KMS-11 (cell line): ENCODE measurements at regions not wholly inside any gene's neighbourhood (a gene's known extent, or its start where the extent isn't known, plus 50 kb on each side); places are given as distances from the start of the nearest gene placed in this dataset.

Source experiments
- H2AFZ ChIP-seq: fragments of 200-600 bp; sonication (generic); 2 replicates; pipeline ENCODE4 v1.6.1; 2016; ENCODE audit warnings: antibody characterized with exemption, mixed run types, low read depth
- H3K27ac ChIP-seq: fragments of 200-600 bp; sonication (generic); 2 replicates; pipeline ENCODE4 v1.6.1; 2016; ENCODE audit warnings: mild to moderate bottlenecking, mixed run types
- H3K27me3 ChIP-seq: fragments of 200-600 bp; sonication (generic); 2 replicates; pipeline ENCODE4 v1.6.1; 2017; ENCODE audit warnings: mild to moderate bottlenecking, low read depth, mixed run types, moderate library complexity; ENCODE audit not compliant: insufficient read depth
- H3K36me3 ChIP-seq: fragments of 200-600 bp; sonication (generic); 2 replicates; pipeline ENCODE4 v1.6.1; 2017; ENCODE audit warnings: mild to moderate bottlenecking, mixed run types; ENCODE audit not compliant: insufficient read depth
- H3K4me1 ChIP-seq: fragments of 200-600 bp; sonication (generic); 2 replicates; pipeline ENCODE4 v1.6.1; 2016; ENCODE audit warnings: mild to moderate bottlenecking, low read depth, mixed run types; ENCODE audit not compliant: poor library complexity, severe bottlenecking
- H3K4me2 ChIP-seq: fragments of 200-600 bp; sonication (generic); 2 replicates; pipeline ENCODE4 v1.7.0; 2016; ENCODE audit warnings: mild to moderate bottlenecking, mixed run types
- H3K4me3 ChIP-seq: fragments of 200-600 bp; sonication (generic); IDR thresholded peaks from 2 replicates; pipeline ENCODE4 v1.6.1; 2017; ENCODE audit warnings: low read depth, low read length, mixed read lengths; ENCODE audit not compliant: insufficient read depth
- H3K79me2 ChIP-seq: fragments of 200-600 bp; sonication (generic); 2 replicates; pipeline ENCODE4 v1.6.1; 2016; ENCODE audit warnings: low read depth, mixed run types; ENCODE audit not compliant: insufficient read depth
- H3K9ac ChIP-seq: fragments of 200-600 bp; sonication (generic); 2 replicates; pipeline ENCODE4 v1.6.1; 2016; ENCODE audit warnings: mild to moderate bottlenecking, mixed run types
- H4K20me1 ChIP-seq: fragments of 200-600 bp; sonication (generic); 2 replicates; pipeline ENCODE4 v1.6.1; 2016; ENCODE audit warnings: mild to moderate bottlenecking, mixed run types; ENCODE audit not compliant: insufficient read depth
- CTCF ChIP-seq: fragments of 200-600 bp; sonication (generic); conservative IDR thresholded peaks from 2 replicates; pipeline ENCODE4 v1.6.1; 2017; ENCODE audit warnings: low read depth, mild to moderate bottlenecking, antibody characterized with exemption, low read length, moderate library complexity, mixed read lengths

GRCh38 chr5:36457511-36458270 lies 148.7 kb upstream of the SLC1A3 start:
- no peak overlapping the region for H2AFZ ChIP-seq
- H3K36me3 ChIP-seq, result no peaks in the 10 kb centered on the region
- no peak overlapping the region for H3K4me2 ChIP-seq
- H3K27ac ChIP-seq, result no peak overlapping the region
- H3K79me2 ChIP-seq, result no peaks in the 10 kb centered on the region
- H3K27me3 ChIP-seq, result no peaks in the 10 kb centered on the region
- TF ChIP-seq CTCF, result no peak
- no peak overlapping the region for H3K4me3 ChIP-seq
- H3K9ac ChIP-seq, result no peak overlapping the region
- H4K20me1 ChIP-seq, result no peaks in the 10 kb centered on the region
- H3K4me1 ChIP-seq, result peaks cover 32% of the 10 kb centered on the region

GRCh38 chr5:36458746-36459145 lies 147.7 kb upstream of the SLC1A3 start:
- no peak overlapping the region for H3K4me2 ChIP-seq
- no peak overlapping the region for H3K27ac ChIP-seq
- H3K9ac ChIP-seq, result no peak overlapping the region
- no peak for TF ChIP-seq CTCF
- no peaks in the 10 kb centered on the region for H3K79me2 ChIP-seq
- H3K27me3 ChIP-seq, result no peaks in the 10 kb centered on the region
- no peaks in the 10 kb centered on the region for H3K36me3 ChIP-seq
- no peaks in the 10 kb centered on the region for H4K20me1 ChIP-seq
- no peak overlapping the region for H2AFZ ChIP-seq
- H3K4me3 ChIP-seq, result no peak overlapping the region
- peaks cover 38% of the 10 kb centered on the region for H3K4me1 ChIP-seq

GRCh38 chr5:36459176-36460135 lies 146.9 kb upstream of the SLC1A3 start:
- Histone ChIP-seq H3K79me2 (no peaks in the 10 kb centered on the region), H3K4me2 (peak overlapping the region; percentile 7; the same call in 1 of the 2 replicates)

More at GRCh38 chr5:36459176-36460135, 146.9 kb upstream of the SLC1A3 start:
- peak; percentile 41 for TF ChIP-seq CTCF
- H3K27ac ChIP-seq, result no peak overlapping the region
- no peaks in the 10 kb centered on the region for H3K27me3 ChIP-seq
- peaks cover 38% of the 10 kb centered on the region for H3K4me1 ChIP-seq
- H3K36me3 ChIP-seq, result no peaks in the 10 kb centered on the region
- no peak overlapping the region for H3K4me3 ChIP-seq
- no peak overlapping the region for H2AFZ ChIP-seq
- H3K9ac ChIP-seq, result no peak overlapping the region
- no peaks in the 10 kb centered on the region for H4K20me1 ChIP-seq
